PFSK-1 (cell line): ENCODE measurements at regions not wholly inside any gene's neighbourhood (a gene's known extent, or its start where the extent isn't known, plus 50 kb on each side); places are given as distances from the start of the nearest gene placed in this dataset.

Experiments used
- FOXP2 ChIP-seq: optimal IDR thresholded peaks from 2 replicates; pipeline ENCODE3; 2011; ENCODE audit warnings: borderline replicate concordance, control low read depth, inconsistent platforms; ENCODE audit not compliant: insufficient read depth; ENCODE audit errors: extremely low read length, extremely low read depth
- POLR2AphosphoS5 ChIP-seq: IDR thresholded peaks from 2 replicates; pipeline ENCODE4 v1.6.1; 2012; ENCODE audit warnings: low read depth, mild to moderate bottlenecking, control low read depth, low read length, moderate library complexity
- SIN3A ChIP-seq: IDR thresholded peaks from 2 replicates; pipeline ENCODE4 v1.6.1; 2012; ENCODE audit warnings: mild to moderate bottlenecking, low read length, moderate library complexity, borderline replicate concordance; ENCODE audit not compliant: insufficient read depth
- TAF1 ChIP-seq: IDR thresholded peaks from 2 replicates; pipeline ENCODE4 v1.6.1; 2012; ENCODE audit warnings: low read length, control low read depth, borderline replicate concordance; ENCODE audit not compliant: insufficient read depth
- TF ChIP-seq, protein P1 (sequence below), 2 experiments: IDR thresholded peaks; 2 replicates each; pipeline versions ENCODE4 v1.6.1 to v1.8.0; 2011 to 2012; ENCODE audit warnings: low read depth in 2 of 2, low read length in 2 of 2, control low read depth in 1 of 2, inconsistent platforms in 1 of 2, mild to moderate bottlenecking in 1 of 2, moderate library complexity in 1 of 2; ENCODE audit not compliant: insufficient read depth in 1 of 2

DNA sequence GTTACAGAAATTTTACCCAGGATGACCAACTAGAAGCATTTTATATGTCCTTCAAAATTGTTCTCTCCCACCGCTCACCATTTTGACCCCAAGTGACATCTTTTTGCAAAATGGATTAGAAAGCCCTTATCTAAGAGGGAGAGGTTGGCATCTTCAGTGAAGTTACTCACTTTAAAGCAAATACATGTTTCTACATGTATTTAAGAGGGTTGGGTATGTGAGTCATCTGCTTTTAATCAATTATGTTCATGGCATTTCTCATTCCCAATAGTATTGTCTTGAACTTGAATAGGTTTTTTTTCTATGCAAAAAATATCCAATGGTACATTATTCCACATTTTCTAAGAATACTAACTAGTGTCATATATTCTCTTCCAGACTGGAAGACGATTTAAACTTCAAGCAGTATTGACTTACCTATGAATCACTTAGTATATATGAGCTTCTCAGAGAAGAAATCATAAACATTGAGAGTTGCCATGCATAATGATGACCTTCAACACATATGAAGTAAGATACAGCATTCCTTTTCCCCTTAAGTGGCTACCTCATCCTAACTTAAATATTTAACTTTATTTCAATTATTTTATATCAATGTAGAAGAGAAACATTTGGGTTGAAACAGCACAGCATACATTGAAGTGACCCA lies 132.8 kb downstream of the POLR1F start:
- TF ChIP-seq FOXP2 (no peak), TAF1 (no peak), SIN3A (no peak), POLR2AphosphoS5 (no peak)
- TF ChIP-seq, protein P1, sequence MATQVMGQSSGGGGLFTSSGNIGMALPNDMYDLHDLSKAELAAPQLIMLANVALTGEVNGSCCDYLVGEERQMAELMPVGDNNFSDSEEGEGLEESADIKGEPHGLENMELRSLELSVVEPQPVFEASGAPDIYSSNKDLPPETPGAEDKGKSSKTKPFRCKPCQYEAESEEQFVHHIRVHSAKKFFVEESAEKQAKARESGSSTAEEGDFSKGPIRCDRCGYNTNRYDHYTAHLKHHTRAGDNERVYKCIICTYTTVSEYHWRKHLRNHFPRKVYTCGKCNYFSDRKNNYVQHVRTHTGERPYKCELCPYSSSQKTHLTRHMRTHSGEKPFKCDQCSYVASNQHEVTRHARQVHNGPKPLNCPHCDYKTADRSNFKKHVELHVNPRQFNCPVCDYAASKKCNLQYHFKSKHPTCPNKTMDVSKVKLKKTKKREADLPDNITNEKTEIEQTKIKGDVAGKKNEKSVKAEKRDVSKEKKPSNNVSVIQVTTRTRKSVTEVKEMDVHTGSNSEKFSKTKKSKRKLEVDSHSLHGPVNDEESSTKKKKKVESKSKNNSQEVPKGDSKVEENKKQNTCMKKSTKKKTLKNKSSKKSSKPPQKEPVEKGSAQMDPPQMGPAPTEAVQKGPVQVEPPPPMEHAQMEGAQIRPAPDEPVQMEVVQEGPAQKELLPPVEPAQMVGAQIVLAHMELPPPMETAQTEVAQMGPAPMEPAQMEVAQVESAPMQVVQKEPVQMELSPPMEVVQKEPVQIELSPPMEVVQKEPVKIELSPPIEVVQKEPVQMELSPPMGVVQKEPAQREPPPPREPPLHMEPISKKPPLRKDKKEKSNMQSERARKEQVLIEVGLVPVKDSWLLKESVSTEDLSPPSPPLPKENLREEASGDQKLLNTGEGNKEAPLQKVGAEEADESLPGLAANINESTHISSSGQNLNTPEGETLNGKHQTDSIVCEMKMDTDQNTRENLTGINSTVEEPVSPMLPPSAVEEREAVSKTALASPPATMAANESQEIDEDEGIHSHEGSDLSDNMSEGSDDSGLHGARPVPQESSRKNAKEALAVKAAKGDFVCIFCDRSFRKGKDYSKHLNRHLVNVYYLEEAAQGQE (IDR thresholded peaks at IDR 0.05; ENCODE audit: insufficient read depth in 1 of 2, low read depth in 2 of 2, low read length in 2 of 2), result no peak

DNA sequence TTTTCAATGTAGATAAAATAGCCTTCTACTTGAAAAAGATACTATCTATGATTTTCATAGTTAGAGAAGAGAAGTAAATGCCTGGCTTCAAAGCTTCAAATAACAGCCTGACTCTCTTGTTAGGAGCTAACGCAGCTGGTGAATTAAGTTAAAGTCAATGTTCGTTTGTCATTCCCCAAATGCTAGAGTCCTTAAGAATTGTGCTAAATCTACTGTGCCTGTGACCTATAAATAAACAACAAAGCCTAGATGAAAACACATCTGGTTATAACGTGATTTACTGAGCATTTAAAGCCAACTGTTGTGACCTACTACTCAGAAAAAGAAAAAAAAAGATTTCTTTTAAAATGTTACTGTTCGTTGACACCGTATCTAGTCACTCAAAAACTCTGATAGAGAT lies 134.7 kb downstream of the POLR1F start:
- TF ChIP-seq, protein P1 (IDR thresholded peaks at IDR 0.05; ENCODE audit: insufficient read depth in 1 of 2, low read depth in 2 of 2, low read length in 2 of 2), result no peak
- TF ChIP-seq FOXP2 (no peak), TAF1 (no peak), POLR2AphosphoS5 (no peak), SIN3A (no peak)

DNA sequence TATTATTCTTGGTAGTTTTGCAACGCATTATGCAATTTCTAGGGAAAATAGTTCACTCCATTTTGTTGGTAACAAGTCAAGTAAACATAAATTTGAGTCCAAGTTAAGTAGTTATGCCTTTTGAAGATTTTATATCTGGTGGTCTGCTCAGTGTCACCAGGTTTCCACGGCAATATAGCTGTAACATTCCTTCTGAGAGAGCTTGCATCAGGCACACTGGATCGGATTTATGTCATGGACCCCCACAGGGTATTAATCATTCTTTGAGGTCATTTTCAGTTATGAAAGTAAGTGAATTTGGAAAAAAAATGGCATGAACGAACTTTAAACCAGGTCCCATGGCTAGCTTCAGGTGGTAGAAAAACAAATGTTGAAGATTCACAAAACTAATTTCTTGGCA lies 136.3 kb downstream of the POLR1F start:
- TF ChIP-seq SIN3A (no peak), TAF1 (no peak), POLR2AphosphoS5 (no peak), FOXP2 (no peak)
- TF ChIP-seq, protein P1 (IDR thresholded peaks at IDR 0.05; ENCODE audit: insufficient read depth in 1 of 2, low read depth in 2 of 2, low read length in 2 of 2), result no peak

DNA sequence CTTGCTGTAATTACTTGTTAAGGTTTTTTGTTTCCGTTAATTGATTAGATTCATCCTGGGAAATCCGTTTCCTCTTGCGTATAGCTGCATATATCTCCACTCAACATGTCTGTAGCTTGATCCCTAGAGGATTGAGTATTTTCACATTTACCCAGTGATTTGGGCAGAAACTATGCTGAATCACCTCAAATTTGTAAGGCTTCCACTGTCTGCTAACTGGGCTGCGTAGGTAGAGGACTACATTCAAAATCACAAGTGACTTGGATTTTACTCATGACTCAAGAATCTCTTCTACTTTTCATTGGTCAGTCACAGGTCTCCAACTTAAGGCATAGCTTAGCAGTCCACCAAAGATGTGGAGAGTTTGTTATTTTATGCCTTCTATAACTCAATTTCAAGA lies 141.8 kb downstream of the POLR1F start:
- TF ChIP-seq SIN3A, result no peak

DNA sequence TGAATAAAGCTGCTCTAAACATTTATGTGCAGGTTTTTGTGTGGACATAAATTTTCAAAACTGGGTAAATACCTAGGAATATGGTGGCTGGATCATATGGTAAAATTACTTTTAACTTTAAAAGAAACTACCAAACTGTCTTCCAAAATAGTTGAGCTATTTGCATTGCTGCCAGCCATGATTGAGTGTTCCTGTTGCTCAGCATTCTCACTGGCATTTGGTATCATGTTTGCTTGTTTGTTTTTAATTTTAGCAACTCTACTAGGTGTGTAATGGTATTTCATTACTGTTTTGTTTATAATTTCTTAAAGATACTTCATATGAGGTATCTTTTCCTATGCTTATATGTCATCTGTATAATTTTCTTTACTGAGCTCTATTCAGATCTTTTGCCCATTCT lies 143.2 kb downstream of the POLR1F start:
- no peak for TF ChIP-seq POLR2AphosphoS5
- no peak for TF ChIP-seq SIN3A

DNA sequence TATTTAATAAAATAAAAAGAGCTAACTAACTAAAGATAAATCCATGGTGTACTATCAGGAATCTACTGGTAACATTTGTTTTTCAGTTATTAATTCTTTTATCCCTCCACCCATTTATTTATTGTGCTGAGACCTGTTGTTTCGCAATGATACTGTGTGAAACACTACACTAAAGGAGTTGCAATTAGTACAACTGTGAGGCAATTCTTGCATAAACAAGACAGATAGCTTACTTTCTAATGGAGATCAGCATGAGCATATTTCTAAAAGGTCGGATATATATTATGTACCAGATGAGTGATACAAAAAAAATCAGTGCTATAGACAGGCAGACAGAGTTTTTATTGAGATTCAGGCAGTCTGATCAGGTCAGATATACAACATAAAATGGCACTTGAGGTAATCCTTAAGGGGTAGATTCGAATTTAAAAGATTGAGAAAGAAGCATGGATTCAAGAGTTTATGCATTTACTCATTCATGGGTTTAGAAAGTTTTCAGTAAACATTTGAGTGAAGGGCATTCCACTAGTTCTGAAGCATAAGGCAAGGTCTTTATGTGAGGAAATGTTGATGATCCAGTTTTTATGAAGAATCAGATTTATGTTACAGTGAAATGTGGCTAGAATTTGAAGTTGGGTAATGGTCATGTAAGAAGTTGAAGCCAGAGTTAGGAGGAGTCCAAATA lies 147.6 kb downstream of the POLR1F start:
- TF ChIP-seq POLR2AphosphoS5 (no peak), TAF1 (no peak), FOXP2 (no peak), SIN3A (no peak)
- TF ChIP-seq, protein P1 (IDR thresholded peaks at IDR 0.05; ENCODE audit: insufficient read depth in 1 of 2, low read depth in 2 of 2, low read length in 2 of 2), result no peak
